OCI-M1 (cell line): ENCODE measurements at regions not wholly inside any gene's neighbourhood (a gene's known extent, or its start where the extent isn't known, plus 50 kb on each side); places are given as distances from the start of the nearest gene placed in this dataset.
"Not testable (repeated sequence)": the region's sequence is repeated elsewhere in the genome, so short reads cannot be mapped to it uniquely, and the experiment has no call there.

ENCODE experiments used
- DNase-seq: peaks from one replicate; lab custom pipeline; 2025; lab: John Stamatoyannopoulos, UW

DNA sequence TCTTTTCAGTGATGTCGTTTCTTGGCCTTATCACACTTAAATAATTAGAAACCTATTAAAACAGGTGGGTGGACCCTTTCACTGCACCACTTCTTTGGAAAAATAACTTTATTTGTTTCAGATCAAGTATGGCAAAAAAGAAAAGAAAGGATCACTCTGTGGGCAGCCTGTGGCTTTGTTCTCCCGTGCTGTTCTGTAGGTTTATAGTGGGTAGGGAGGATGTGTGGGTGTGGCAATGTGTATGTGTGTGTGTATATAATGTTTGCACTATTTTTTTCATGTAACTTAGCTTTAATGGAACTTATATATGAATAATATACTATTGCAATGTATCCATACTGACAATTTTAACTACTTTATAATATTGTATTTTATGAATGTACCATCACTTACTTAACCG is 85.9 kb downstream of the ACTBL2 start:
- no peak for DNase-seq

DNA sequence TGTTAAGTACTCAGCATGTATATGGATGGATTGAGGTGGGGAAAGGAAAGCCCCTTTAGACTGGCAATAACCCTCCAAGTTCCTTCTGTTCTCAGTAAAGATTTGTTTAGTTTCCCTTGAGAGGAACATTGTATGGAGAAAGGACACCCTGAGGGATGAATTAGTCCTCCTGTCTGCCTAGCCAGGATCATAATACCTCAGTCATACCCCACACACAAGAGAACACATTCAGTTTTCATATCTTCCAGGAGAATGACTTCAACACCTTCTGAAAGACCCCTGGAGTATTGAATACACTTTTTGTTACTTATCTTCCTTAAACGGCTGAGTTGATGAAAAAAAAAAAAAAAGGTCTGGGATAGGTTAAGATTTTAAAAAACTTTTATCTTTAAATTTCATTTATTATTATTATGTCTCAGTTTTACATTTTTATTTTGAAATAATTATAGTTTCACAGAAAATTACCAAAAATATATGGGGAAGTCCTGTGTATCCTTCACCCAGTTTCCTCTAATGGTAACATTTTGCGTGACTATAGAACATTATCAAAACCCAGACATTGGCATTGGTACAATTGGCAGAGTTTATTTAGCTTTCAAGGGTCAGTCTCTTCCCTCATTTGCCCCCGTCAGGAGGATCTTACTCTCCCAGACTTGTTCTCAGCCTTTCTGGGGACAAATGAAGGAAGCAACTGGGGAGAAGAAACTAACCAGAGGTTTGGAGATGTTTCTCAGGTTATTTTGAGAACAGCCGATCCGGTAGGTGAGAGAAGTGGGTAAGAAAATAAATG is 88.0 kb downstream of the ACTBL2 start:
- no peak for DNase-seq

DNA sequence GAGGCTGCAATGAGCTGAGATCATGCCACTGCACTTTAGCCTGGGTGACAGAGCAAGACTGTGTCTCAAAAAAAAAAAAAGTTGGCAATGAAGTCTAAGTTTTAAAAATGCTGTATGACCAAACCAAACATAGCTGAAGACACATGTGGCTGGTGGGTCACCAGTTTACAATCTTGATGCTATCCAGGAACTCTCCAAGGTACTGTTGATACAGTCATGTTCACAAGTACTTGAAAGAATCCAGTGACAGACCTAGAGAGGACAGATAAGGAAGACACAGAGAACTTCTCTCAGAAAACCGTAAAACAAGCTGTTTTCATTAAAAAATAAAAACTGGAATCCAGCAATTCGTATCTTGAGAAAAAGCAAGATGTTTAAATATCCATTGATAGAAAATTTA is 95.7 kb downstream of the ACTBL2 start:
- DNase-seq: peak; percentile 36

DNA sequence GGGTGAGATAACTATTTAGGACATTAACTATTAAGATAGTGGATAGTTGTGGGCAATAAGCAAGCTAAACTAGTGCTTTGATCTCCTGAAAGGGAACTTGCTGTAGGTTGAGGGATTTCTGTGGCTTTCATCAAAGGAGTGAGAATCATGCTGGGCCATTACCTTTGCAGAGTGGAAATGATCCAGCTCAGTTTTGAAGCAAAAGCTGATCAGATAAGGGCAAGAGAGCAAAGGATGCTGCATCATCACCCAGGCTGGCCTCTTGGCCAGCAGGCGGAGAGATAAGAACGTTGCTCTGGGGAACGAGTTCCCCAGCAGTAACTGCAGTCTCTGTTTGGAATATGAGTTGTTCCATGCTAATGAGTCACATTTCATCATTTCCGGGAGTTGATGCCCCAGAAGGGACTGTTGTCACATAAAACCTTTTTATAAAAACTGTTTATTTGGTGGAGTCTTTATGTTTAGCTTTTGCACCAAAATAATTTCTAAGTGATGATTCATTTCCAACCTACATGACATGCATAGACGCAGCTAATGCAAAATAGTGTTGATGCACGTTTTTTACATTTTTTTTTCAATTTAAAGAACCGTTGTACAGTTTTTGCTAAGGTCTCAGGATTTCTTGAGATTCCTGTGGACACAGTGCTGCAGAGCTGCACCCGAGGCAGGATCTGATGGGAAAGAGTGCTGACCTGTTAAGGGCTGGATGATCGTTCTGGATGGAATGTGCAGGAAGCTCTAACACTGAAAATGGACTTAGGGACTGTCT is 99.3 kb downstream of the ACTBL2 start:
- DNase-seq: peak; percentile 91

DNA sequence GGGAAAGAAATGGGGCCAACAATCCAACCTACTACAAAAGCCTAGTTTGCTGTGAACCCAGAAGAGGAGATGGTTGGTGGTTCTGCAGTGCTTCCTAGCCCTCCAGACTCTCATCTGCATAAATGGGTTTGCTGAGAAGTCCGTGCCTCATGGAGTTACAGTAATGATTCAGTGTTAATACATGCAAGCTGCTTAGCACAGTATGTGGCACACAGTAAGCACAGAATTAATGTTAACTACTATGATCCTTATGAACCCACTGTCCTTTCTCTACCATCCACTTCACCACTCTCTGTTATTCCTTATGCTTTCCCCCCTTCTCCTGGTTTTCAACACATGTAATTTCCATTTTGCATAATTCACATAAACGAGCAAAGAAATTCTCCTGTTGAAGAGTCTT is 100.0 kb downstream of the ACTBL2 start:
- no peak for DNase-seq

DNA sequence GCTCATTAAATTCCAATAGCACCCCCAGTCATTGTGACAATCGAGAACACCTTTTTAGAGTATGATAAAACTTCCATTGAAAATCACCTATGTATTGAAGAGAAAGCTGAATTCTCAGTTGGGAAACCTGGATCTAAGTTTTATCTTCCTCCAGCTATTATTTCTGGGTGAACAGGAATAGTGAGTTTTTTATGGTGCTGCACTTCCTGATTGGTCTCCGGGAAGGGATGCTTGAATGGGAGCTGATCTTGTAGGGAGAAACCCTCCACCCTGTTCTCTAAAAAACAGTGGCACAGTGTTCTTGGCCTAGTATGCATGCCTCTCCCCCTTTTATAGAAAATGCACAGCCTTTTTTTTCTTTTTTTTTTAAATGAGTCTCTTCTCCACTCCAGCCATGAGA is 112.2 kb downstream of the ACTBL2 start:
- no peak for DNase-seq

DNA sequence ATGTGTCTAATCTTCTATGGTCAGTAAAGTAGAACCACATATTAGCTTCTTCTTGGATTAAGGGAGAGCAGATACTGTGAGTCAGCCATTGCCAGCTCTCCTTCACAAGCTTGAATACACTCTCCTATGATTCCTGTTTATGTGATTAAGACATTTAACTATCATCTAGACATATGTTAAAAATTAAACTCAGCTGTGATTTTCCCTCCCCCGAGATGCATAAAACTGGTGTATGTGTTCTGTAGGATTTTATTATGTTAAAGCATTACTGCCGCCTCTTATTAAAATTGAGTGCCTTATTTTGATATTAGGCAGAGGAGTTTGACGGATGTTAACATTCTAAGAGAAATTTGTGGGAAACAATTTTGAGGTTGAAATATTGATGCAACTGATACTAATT is 114.6 kb downstream of the ACTBL2 start:
- no peak for DNase-seq

DNA sequence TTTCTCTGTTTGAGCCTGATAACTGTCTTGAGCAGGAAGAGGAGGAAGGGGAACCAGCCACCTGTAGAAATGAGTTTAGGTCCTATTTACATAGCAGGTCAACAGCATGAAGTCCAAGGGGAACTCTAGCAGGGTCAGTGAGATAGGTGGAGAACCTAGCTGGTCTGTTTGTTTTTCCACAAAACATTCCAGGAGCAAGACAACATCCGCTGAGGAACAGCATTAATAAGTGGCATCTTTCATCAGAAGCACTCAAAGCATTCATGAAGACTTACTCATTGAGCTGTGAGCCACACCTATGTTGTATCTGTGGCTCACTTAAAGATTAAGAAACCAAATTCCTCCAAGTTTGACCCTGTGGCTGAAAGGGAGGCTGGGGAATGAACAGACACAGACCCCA is 115.9 kb downstream of the ACTBL2 start:
- DNase-seq: no peak

DNA sequence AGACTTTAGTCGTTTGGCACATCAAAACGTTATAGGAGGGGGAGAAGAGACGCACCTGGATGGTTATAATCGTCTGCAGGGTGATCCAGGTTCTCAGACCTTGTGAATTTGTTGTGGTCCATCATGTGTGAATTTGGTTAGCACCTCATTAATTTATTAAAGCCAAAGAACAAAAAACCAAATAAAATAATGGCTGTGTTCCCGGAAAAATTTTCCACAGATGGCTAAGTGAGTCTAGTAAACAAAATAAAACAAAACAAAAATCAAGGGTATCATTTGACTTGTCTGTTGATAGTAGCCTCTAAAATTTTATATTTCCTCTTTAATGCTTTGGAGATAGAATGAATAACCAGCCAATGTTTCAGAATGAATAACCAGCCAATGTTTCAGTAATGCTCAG is 119.7 kb downstream of the ACTBL2 start:
- DNase-seq: no peak

DNA sequence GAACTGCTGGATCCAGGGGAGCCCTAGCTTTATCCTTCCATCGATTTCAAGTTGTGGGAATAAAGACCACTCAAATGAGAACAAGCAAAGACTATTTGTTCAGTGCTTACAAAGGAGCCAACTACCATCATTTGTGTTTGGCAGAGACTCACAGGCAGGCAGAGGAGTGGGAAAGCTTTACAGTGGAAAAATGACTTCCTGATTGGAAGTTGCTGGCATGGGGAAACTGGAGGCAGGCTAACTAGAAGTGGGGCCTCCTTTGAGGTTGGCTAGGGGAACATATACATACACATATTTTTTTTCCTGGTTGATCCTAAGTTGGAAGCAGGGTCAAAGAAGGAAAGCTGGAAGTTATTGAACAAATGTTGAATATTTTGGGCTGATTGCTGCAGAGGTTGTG is 121.7 kb downstream of the ACTBL2 start:
- no peak for DNase-seq

DNA sequence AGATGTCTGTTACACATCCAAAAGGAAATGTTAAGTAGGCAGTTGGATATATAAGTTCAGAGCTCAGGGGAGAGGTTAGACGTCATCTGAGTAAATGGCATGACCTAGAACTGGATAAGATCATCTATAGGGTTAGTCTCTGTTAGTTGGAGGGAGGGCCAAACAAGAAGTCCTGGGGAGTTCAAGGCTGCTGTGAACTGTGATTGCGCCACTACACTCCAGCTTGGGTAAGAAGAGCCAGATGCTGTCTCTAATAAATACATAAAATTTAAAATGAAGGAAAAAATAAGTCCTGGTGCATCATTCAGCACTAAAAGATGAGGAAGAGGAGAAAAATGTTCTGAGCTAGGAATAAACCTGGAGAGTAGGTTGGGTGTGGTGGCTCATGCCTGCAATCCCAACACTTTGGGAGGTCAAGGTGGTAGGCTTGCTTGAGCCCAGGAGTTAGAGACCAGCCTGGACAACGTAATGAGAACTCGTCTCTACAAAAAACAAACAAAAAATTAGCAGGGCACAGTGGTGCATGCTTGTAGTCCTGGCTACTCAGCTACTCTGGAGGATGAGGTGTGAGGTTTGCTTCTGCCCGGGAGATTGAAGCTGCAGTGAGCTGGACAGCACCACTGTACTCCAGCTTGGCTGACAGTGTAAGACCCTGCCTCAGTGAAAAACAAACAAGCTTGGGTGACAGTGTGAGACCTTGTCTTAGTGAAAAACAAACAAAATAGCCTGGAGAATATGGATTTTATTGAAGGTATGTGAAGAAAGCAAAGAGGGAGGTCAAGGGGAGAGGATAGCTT is 123.6 kb downstream of the ACTBL2 start:
- DNase-seq: no peak

DNA sequence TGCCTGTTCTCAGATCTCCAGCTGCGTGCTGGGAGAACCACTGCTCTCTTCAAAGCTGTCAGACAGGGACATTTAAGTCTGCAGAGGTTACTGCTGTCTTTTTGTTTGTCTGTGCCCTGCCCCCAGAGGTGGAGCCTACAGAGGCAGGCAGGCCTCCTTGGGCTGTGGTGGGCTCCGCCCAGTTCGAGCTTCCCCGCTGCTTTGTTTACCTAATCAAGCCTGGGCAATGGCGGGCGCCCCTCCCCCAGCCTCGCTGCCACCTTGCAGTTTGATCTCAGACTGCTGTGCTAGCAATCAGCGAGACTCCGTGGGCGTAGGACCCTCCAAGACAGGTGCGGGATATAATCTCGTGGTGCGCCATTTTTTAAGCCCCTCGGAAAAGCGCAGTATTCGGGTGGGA is 125.8 kb downstream of the ACTBL2 start:
- not testable (repeated sequence) for DNase-seq

DNA sequence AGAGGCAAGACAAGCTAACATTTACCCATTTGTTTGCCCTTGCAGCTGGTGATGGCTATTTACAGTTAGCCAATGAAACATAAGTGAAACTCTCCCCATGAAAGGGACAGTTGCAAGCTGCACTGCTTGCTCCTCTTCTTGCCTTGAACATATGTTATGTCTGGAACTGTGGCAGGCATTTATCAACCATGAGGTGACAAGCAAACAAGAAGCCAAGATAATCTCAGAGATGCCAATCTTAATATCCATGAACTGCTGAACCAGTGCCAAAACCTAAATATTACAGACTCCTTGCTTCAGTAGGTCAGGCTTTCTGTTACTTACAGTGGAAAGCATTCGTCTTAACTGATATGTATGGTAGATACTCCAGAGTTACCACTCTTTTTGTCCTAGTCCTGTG is 133.4 kb downstream of the ACTBL2 start:
- DNase-seq: no peak

DNA sequence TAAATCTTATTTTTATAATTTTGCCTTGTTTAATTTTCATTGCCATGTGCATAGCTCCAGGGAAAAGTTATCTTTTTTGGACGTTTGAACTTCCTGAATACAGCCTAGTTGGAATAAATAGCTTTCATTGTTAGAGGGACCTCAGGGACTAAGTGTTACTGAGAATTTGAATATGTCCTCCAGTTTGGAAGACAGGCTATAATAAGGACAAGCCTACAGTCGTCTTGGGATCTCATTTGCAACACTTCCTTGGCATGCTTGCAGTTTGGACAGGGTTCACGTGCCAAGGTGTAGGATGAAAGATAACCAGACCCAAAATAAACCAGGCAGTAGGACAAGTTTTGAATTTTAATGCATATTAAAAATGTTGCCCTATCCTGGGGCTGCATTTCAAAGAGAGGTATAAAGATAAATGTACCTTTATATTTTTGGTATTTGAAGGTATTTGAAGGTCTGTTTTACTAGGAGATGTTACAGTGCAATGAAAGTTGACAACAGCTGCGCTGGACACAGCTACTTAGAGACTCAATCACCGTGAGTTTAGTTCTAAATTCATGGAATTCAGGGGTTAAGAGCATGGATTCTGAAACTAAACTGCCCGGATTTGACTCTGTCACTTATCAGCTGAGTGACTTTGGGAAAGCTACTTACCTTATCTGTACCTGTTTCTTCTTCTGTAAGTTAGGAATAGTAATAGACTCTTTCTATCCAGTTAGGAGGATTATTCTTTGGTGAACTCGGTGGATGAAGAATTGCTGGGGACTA is 134.1 kb downstream of the ACTBL2 start:
- DNase-seq: no peak

DNA sequence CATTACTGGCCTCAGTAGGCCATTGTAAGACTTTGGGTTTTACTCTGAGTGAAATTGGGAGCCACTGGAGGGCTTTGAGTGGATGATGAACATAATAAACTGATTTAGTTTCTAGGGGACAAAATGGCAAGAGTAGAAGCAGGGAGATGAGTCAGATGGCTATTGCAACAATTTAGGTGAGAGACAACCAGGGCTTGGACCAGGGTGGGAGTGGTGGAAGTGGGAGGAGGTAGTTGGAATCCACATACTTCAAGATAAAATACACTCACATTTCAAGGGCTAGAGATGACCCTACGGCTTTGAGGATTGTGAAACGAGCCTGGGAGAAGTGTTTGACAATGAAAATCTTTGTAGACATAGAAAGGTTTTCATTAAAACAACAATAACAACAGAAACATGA is 136.3 kb downstream of the ACTBL2 start:
- no peak for DNase-seq

DNA sequence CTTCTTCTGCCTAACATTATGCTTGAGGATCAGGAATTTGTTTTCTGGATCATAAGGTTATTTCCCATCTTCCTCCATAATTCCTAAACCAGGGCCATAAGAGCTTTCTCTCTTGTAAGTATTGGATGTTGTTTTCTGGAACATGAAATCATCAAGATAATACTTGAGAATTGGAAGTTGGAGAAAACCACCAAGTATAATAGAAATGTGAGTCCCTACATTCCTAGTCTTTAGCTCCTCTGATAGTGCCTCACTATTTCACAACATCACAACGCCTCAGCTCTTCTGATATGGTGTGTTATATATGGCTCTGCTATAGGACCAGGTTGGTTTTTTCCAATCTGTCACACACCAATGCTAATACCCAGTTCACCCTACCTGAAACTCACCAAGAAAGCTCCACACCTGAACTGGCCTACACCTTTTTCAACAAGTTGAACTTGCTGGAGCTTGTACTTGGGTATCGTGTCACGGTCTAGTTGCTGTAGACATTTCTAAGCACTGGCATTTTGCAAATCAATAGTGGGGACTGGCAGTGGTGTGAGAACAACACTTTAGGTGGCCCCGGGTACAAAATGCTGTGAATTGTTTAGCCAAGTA is 141.1 kb downstream of the ACTBL2 start:
- DNase-seq: no peak

DNA sequence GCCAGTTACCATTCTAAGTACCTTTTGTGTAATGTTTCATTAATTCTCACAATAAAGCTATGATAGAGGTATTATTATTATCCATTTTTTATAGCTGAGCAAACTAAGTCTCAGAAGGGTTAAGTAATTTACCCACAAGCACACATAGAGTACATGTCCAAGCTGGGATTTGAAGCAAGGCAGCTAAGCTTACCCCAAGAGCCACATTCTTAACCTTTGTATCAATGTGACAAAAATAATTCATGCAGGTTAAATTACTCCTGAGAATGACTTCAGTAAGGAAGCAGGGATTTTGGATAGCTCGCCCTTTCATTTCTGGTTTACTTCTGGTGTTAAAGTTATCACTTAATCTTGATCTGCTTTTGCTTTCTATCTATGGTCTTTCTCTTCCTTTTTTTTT is 141.9 kb downstream of the ACTBL2 start:
- DNase-seq: no peak

DNA sequence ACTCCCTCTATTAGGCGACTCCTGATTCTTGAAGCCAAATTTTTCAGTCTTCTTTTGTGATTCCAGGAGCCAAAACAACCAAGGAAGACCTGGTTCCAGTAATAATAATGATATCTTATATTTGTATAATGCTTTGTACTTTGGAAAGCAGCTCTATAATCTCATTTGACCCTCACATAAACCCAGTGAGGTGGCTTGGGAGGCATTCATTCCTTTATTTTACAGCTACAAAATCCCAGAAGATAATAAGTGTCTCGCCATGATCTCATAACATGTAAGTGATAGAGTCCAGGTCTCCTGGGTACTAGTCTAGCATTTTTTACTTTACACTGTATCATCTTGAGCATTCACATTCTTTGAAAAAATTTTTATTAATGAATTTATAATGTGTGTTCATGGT is 143.1 kb downstream of the ACTBL2 start:
- no peak for DNase-seq

DNA sequence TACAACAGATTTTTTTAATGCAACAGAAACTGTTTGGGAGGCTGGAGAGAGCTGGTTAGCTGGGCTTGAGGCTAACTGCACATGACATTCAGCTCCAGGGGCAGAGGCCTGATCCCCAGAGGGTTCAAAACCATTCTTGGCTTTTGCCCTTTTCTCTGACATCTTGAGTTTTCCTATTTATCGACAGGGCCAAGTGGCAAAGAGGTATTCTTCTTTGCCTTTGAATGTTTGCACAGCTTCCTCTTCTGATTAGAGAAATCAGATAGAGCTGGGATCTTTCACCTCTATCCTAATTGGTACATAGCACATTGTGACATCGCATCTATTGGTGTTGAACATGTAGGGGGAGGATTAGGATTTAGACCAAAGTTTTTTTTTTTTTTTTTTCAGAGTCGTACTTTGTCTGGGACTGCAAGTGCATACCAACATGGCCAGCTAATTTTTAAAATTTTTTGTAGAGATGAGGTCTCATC is 143.7 kb downstream of the ACTBL2 start:
- no peak for DNase-seq

DNA sequence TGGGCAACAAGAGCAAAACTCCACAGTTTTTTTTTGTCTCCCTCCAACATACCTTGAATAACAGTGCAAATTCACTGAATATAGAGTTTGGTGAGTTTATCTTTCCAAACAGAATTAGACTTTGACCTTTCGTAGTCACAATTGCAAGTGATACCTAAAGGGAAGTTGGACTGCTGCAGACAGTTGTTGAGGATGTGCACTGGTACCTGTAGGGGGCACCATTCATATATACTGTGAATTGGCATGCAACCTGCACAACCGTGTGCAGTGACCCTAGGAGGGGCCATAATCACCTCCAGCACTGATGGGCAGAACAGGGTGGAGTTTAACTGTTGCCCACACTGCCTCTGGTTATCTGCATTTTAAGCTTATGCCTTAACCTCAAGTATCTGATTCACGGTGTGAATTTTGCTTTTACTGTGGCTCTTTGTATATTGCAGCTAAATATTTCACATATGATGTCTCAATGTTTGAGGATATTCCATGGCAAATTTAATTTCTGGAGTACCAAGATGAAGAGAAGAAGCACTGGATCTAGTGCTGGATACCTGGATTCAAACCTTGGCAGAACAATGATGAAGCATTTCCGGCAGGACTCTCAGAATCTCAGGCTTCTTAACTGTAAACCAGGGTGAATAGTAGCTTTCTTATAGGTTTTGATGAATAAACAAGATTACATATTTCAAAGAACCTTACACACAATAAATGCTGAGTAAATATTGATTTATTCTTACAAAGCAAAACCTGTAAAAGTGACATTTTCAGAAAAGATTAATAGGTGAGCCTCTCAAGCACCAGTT is 144.3 kb downstream of the ACTBL2 start:
- DNase-seq: peak; percentile 67
